GM21576 (cell line): ENCODE measurements at regions not wholly inside any gene's neighbourhood (a gene's known extent, or its start where the extent isn't known, plus 50 kb on each side); places are given as distances from the start of the nearest gene placed in this dataset.
"Not testable (repeated sequence)": the region's sequence is repeated elsewhere in the genome, so short reads cannot be mapped to it uniquely, and the experiment has no call there.

Experiments
- ATAC-seq: cut with Tn5 transposase; IDR thresholded peaks from one replicate; pipeline ENCODE4 v1.9.1; 2021; ENCODE audit warnings: mild to moderate bottlenecking, moderate library complexity; ENCODE audit not compliant: unreplicated experiment

DNA sequence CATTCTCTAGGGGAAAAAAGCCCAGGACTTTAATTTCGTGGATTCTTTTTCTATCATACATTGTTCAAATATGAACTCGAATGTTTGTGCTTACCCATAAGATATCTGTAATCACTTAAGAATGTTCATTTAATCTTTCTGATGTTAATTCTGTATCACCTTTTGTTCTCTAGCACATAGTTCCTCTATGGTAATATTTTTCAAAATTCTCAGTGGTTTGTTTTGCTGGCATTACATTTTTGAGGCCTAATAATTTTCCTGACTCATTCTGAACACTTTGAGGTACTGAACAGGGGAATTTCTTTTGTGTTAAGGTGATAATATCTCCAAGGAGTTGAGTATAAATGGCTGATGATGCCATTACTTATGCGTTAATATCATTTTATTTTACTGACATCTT, 490.7 kb upstream of the PITX2 start:
- no peak for ATAC-seq

DNA sequence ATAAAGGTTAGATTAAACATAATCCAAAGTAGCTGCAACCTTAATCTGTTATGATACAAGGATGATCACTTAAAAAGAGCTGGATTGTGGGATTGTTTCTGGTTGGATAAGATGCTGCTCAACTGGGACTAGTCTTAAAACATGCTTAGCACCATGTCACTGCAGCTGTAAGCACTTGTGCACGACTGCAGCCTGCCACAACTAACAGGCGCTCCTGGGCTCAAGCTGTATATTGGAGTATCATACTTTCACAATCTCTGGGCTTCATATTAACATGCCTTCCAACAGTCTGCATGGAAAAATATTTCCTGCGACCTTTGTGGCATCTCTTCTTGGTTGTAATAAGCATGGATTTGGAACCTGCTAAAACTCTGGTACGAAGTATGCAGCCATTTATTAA, 493.0 kb upstream of the PITX2 start:
- no peak for ATAC-seq

GRCh38 chr4:111120191-111120590, 497.3 kb upstream of the PITX2 start:
- no peak for ATAC-seq

DNA sequence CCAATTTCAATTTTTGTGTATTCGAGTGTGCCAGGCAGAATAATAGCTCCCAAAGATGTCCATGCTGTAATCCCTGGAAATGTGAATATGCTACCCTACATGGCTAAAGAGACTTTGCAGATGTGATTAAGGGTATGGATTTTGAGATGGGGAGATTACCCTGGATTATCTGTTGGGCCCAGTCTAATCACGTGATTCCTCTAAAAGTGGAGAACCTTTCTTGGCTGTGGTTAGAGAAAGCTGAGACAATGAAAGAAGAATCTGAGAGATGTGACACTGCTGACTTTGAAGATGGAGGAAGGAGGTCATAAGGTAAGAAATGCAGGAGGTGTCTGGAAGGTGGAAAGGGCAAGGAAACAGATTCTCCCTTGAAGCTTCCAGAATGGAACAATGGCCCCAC, 503.5 kb upstream of the PITX2 start:
- ATAC-seq, result no peak

DNA sequence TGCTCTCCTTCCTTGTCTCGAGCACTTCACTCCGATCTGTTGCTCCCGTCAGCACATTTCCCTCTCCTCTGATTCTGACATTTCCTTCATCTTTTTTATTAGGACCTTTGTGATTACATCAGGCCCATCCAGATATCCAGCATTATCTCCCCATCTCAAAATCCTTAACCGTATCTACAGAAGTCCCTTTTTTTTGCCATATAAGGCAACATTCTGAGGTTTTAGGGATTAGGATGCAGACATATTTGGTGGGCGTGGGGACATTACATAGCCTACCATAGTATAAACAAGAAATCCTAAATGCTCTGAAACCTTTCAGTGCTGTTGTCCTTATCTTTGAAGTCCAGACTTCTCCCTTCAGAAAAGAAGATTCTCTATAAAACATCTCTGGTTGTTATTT, 505.0 kb upstream of the PITX2 start:
- no peak for ATAC-seq

- no peak for ATAC-seq
Observed at GRCh38 chr4:111128327-111128726, 505.4 kb upstream of the PITX2 start.

- no peak for ATAC-seq
Observed at GRCh38 chr4:111136438-111136837, 513.6 kb upstream of the PITX2 start.

DNA sequence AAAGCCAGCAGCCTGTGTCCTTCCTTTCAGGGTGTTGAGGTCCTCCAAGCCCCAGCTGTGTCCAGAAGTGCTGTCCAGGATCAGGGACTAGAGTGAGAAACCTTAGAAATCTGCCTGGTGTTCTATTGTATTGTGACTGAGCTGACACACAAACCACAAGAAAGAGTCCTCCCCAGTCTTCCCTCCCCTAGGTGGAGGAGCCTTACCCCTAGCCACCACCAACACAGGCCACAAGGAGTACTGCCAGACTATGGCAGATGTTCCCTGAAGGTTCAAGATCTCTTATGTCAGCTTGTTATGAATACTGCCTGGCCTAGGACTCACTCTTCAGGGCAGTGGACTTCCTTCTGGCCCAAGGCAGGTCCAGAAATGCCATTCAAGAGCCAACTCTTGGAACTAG, 514.1 kb upstream of the PITX2 start:
- no peak for ATAC-seq

DNA sequence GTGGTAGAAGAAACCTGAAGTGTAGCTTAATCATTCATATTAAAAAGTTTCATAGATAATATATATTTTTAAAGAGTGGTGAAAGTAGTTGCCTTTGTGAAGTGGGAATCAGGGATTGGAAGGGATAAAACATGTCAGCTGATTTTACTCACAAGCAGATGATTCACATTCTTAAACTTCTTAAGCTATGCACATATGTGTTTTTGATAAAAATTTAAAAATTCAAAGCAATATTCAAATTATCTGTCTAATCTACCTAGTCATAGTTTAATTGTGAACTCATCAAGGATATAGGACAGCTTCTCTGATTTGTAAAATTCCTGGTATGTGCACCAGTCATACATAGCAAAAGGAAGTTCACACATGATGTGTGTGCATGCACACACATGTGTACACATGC, 520.6 kb upstream of the PITX2 start:
- no peak for ATAC-seq

DNA sequence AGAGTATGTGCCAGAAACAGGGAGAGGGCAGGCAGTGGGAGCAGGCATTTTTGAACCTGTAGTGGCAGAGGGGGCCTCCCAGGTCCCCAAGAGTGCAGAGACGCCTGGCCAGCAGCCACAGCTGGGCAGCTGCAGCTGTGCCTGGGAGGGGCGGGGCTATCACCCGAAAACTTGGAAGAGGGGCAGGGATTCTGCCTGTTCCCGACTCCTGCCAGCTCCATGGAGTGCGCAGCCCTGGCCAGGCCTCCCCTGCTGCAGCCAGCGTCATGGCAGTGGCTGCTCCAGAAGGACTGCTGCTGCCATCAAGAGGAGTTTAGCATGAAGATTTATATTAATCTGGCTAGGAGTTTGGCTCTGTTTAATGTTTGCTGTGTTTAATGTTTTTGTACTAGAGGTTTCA, 532.1 kb upstream of the PITX2 start:
- no peak for ATAC-seq

DNA sequence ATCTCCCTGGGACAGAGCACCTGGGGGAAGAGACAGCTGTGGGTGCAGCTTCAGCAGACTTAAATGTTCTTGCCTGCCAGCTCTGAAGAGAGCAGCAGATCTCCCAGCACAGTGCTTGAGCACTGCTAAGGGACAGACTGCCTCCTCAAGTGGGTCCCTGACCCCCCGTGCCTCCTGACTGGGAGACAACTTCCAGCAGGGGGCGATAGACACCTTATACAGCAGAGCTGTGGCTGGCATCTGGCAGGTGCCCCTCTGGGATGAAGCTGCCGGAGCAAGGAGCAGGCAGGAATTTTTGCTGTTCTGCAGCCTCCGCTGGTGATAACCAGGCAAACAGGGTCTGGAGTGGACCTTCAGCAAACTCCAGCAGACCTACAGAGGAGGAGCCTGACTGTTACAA, 541.7 kb upstream of the PITX2 start:
- not testable (repeated sequence) for ATAC-seq

DNA sequence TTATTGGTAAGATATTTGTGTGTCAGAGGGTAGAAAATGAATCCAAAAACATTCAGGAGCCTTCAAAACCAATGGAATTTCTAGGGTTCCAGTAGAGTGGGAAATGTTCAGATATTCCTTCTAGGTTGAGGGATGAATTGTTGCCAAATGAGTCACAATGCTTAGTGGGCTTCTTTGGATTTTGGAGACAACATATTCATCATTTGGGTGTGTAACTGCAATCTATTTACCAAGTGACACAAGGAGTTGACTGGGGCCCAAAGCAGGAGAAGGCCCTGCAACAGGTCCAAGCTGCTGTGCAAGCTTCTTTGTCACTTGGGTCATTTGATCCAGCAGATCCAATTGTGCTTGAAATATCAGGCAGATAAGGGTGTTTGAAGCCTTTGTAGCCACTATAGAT, 551.5 kb upstream of the PITX2 start:
- no peak for ATAC-seq

DNA sequence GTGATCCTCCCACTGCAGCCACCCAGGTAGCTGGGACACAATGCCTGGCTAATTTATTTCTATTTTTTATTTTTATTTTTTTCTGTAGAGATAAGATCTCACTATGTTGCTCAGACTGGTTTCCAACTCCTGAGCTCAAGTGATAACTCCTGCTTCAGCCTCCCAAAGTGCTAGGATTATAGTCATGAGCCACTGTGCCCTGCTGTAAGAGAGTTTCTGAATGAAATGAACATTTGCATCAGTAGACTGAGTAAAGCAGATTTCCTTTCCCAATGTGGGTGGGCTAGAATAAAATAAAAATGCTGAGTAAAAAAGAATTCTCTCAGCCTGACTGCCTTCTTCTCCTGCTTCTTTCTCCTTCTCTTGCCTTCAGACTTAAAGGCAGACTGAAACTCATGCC, 555.4 kb upstream of the PITX2 start:
- ATAC-seq, result no peak

GRCh38 chr4:111187108-111187507, 564.2 kb upstream of the PITX2 start:
- ATAC-seq, result no peak

DNA sequence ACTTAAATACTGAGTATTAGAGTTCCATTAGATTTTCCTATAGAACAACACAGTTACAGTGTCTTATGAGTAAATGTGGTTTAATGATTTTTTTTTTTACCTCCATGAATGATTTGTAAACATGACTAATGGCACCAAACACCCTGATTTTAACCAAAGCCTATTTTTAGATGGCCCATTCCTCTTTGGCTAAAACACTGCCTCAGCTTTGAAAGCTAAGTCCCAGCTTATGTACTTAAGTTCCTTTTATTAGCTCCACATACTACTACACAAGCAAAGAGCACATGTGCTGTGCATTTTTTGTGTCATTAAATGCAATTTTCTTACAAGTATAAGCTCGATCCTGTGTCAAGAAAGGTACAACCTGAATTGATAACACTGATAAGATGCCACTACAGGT, 575.6 kb upstream of the PITX2 start:
- no peak for ATAC-seq

- no peak for ATAC-seq
Observed at GRCh38 chr4:111204797-111205196, 581.9 kb upstream of the PITX2 start.

- no peak for ATAC-seq
Observed at GRCh38 chr4:111208970-111209369, 586.1 kb upstream of the PITX2 start.

DNA sequence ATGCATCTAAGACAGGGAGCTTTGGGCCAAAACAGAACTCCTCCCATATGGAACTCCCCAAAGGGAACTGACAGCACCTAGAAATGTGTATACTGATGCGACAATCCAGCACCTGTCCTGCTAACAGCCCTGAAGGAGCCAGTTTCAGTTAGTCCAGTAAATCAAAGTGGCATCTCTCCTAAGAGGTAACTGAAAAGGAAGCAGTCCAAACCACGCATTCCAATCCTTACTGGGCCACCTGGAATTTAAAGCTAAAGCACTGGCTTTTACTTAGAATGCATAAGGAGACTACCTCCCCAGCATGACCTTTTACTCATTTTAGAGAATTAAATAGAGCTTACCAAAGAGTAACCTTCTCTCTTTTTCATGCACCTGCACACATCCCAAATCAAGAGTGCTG, 586.8 kb upstream of the PITX2 start:
- no peak for ATAC-seq

- ATAC-seq, result no peak
Observed at GRCh38 chr4:111210595-111210994, 587.7 kb upstream of the PITX2 start.

- no peak for ATAC-seq
Observed at GRCh38 chr4:111213531-111213930, 590.7 kb upstream of the PITX2 start.

DNA sequence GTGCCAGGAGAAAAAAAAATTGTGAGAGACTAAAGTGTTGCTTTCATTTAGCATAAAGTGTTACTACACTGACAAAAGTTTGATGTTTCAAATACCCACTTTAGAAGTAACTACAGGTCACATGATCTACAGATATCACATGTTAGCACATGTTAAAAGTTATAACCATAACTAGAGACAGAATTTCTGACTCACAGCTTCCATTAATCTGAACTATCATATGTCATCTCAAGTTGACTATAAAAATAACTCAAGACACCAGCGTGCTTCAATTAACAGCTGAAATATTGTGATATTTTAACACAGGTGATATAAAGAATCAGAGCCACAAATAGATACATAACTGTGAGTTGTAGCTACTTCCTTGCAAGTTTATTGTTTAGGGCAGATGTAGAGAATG, 591.5 kb upstream of the PITX2 start:
- ATAC-seq, result no peak

DNA sequence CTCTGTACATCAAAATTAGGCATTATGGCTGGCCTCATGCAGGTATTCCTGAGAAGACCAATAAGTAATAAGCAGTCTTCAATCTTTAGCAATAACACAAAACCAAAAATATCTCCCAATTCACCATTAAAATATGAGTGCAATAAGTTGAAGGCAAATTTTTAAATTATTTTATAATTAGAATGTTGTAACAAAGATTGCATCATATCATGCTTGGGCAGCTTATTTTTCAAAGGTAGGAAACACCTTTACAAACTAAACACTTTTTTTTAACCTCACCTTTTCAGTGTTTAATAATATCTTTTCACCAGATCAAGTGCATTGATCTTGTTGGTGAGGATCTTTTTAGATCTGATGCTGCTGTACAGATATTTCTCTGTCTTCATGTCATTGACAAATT, 592.9 kb upstream of the PITX2 start:
- ATAC-seq, result no peak

GRCh38 chr4:111216791-111217190, 593.9 kb upstream of the PITX2 start:
- ATAC-seq, result no peak

- no peak for ATAC-seq
Observed at GRCh38 chr4:111221371-111221770, 598.5 kb upstream of the PITX2 start.
